AG04450 (cell line): ENCODE measurements at regions not wholly inside any gene's neighbourhood (a gene's known extent, or its start where the extent isn't known, plus 50 kb on each side); places are given as distances from the start of the nearest gene placed in this dataset.

Experiments
- CTCF ChIA-PET: fragments of 300-600, 350-600 bp; formaldehyde crosslinking; extraction: SDS; loops from one replicate; lab custom pipeline; 2022; ENCODE audit warnings: antibody characterized with exemption, inconsistent platforms; lab: Charles Lee
- POLR2A ChIA-PET: fragments of 350-600 bp; formaldehyde crosslinking; extraction: SDS; loops from one replicate; lab custom pipeline; 2021; ENCODE audit warnings: antibody characterized with exemption, inconsistent platforms; lab: Yijun Ruan, JAX
- DNase-seq: peaks from one replicate; pipeline ENCODE4 v3.0.0-alpha.2; 2011; ENCODE audit warnings: low read depth, low spot score
- H3K27ac ChIP-seq: one replicate; pipeline ENCODE4 v1.5.1; 2012; ENCODE audit warnings: low read depth, low read length, control low read depth
- H3K27me3 ChIP-seq: one replicate; pipeline ENCODE4 v1.6.0; 2012; ENCODE audit warnings: low read length; ENCODE audit not compliant: control insufficient read depth, insufficient read depth
- H3K4me3 ChIP-seq: 2 replicates; pipeline ENCODE4 v1.5.1; 2011; ENCODE audit warnings: mild to moderate bottlenecking, low read depth, low read length, control low read depth
- H3K9me3 ChIP-seq: 2 replicates; pipeline ENCODE4 v1.5.1; 2012; ENCODE audit warnings: low read length; ENCODE audit not compliant: control insufficient read depth, insufficient read depth
- TF ChIP-seq, protein P1 (sequence below): IDR thresholded peaks from 2 replicates; pipeline ENCODE4 v1.5.1; 2011; ENCODE audit warnings: low read depth, low read length, control low read depth, inconsistent platforms

DNA sequence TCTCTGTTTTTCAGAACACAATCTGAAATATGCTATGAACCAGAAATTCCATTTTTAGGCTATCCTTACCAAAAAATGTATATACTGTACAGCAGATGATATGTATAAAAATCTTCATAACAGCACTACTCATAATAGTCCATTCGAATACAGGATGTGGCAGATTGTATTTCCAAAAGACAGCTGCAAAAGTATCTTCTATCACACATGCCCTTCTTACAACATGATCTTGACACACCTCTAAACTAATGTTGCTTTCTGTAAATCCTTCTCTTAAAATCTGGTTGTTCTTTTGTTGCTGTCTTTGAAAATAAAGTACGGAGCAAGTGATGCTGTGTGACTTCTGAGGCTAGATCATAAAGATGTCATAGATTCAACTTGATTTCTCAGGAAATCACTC lies 409.9 kb upstream of the LUZP2 start:
- ChIA-PET POLR2A (no interaction called here), CTCF (no interaction called here)
- Histone ChIP-seq H3K9me3 (no peaks in the 10 kb centered on the region), H3K4me3 (no peak overlapping the region), H3K27ac (no peak overlapping the region), H3K27me3 (no peaks in the 10 kb centered on the region)
- TF ChIP-seq, protein P1, sequence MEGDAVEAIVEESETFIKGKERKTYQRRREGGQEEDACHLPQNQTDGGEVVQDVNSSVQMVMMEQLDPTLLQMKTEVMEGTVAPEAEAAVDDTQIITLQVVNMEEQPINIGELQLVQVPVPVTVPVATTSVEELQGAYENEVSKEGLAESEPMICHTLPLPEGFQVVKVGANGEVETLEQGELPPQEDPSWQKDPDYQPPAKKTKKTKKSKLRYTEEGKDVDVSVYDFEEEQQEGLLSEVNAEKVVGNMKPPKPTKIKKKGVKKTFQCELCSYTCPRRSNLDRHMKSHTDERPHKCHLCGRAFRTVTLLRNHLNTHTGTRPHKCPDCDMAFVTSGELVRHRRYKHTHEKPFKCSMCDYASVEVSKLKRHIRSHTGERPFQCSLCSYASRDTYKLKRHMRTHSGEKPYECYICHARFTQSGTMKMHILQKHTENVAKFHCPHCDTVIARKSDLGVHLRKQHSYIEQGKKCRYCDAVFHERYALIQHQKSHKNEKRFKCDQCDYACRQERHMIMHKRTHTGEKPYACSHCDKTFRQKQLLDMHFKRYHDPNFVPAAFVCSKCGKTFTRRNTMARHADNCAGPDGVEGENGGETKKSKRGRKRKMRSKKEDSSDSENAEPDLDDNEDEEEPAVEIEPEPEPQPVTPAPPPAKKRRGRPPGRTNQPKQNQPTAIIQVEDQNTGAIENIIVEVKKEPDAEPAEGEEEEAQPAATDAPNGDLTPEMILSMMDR = no peak
- DNase-seq = no peak

DNA sequence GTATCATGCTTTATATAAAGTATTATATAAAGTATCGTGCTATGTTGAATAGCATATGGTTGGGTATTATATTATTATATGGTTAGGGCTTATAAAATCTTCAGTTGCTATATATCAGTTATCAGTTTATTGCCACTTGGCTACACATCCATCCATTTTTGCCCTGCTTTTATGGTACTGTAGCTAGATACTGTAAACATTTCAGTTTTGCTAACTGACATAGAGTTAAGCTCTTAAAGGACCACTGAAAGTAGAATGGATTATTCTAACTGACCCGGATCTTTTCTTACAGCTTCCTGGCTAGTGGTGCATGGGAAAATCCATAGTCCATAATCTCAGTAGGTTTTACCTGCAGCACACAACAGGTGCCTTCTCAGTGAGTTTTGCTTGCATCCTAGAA lies 405.3 kb upstream of the LUZP2 start:
- CTCF ChIA-PET = interaction anchor here (0.6 to 1.1 kb wide), 2 partner anchors 552 to 766 kb away, joined by 3 to 4 read pairs; no protein-coding TSS in a partner anchor
- H3K27me3 ChIP-seq = no peaks in the 10 kb centered on the region
- no peaks in the 10 kb centered on the region for H3K9me3 ChIP-seq
- H3K27ac ChIP-seq = no peak overlapping the region
- TF ChIP-seq, protein P1 = no peak
- DNase-seq = no peak
- H3K4me3 ChIP-seq = no peak overlapping the region
- POLR2A ChIA-PET = no interaction called here

DNA sequence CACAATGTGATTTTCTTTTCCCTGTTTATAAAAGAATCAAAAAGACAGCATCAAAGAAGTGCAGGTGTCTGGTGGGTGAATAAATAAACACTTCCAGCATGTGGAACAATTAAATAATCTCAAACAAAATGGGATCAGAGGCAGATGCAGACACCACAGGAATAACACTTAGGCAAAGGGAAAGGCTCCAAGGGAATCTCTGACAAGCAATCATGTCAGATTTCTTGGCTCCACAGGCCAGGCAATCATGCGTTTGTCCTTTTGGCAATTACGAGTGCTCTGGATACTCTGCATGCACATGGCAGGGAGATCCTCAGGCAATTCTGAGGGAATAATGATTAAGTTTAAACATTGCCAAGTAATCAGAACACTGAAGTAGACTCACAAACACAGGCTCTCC lies 403.5 kb upstream of the LUZP2 start:
- H3K4me3 ChIP-seq = no peak overlapping the region
- POLR2A ChIA-PET = no interaction called here
- H3K27ac ChIP-seq = no peak overlapping the region
- CTCF ChIA-PET = no interaction called here
- TF ChIP-seq, protein P1 = no peak
- H3K9me3 ChIP-seq = no peaks in the 10 kb centered on the region
- no peaks in the 10 kb centered on the region for H3K27me3 ChIP-seq
- no peak for DNase-seq

DNA sequence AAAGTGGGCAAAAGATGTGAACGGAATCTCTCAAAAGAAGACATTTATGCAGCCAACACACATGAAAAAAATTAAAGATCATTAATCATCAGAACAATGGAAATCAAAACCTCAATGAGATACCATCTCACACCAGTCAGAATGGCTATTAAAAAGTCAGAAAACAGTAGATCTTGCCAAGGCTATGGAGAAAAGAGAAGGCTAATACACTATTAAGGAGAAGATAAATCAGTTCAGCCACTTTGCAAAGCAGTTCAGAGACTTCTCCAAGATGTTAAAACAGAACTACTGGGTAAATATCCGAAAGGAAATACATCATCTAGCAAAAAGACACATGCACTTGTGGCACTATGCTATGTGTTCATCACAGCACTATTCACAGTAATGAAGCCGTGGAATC lies 388.2 kb upstream of the LUZP2 start:
- no peaks in the 10 kb centered on the region for H3K27me3 ChIP-seq
- H3K9me3 ChIP-seq = peaks cover 10% of the 10 kb centered on the region
- DNase-seq = no peak
- H3K4me3 ChIP-seq = no peak overlapping the region
- no peak overlapping the region for H3K27ac ChIP-seq
- CTCF ChIA-PET = no interaction called here
- TF ChIP-seq, protein P1 = no peak
- POLR2A ChIA-PET = no interaction called here

DNA sequence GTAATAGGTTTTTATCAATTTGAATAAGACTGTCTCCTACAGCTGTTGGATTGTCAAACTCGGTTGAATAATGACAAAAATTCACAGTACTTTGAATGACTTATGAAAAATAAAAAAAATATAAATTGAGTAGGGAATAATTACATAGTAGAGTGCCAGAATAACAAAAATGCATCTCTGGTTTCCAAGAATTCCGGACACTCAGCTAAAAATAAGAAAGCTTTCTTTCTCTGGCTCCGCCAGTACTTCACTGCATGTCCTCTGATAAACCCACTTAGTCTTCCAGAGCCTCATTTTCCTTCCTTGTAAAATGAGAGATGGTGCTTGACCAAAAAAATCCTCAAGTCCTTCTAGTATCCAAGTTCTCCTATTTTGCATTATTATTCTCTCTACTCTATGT lies 374.6 kb upstream of the LUZP2 start:
- H3K9me3 ChIP-seq = no peaks in the 10 kb centered on the region
- no peak overlapping the region for H3K27ac ChIP-seq
- ChIA-PET CTCF (no interaction called here), POLR2A (no interaction called here)
- DNase-seq = no peak
- H3K27me3 ChIP-seq = no peaks in the 10 kb centered on the region
- H3K4me3 ChIP-seq = no peak overlapping the region
- TF ChIP-seq, protein P1 = no peak
